ENCODE measurements at regions not wholly inside any gene's neighbourhood (a gene's known extent, or its start where the extent isn't known, plus 50 kb on each side); places are given as distances from the start of the nearest gene placed in this dataset.

GRCh38 chr10:110430340-110431273 lies 67.1 kb upstream of the DUSP5 start:
- intact Hi-C loops (cut with DNase I): no loop called here

GRCh38 chr10:110431659-110432058 lies 66.0 kb upstream of the DUSP5 start:
- Histone ChIP-seq H3K36me3 (no peaks in the 10 kb centered on the region), H3K4me3 (no peak overlapping the region), H3K27ac (no peak overlapping the region), H3K9me3 (peaks cover 0 to 7% (median 0%) of the 10 kb centered on the region in 11 donors), H3K27me3 (no peaks in the 10 kb centered on the region), H3K4me1 (peaks cover 0 to 8% (median 3%) of the 10 kb centered on the region in 9 donors)
- WGBS, 2 donors: 85 to 90% methylated on average over 7 of the region's 7 CpGs
- intact Hi-C loops (cut with DNase I): no loop called here
- TF ChIP-seq, protein P1, sequence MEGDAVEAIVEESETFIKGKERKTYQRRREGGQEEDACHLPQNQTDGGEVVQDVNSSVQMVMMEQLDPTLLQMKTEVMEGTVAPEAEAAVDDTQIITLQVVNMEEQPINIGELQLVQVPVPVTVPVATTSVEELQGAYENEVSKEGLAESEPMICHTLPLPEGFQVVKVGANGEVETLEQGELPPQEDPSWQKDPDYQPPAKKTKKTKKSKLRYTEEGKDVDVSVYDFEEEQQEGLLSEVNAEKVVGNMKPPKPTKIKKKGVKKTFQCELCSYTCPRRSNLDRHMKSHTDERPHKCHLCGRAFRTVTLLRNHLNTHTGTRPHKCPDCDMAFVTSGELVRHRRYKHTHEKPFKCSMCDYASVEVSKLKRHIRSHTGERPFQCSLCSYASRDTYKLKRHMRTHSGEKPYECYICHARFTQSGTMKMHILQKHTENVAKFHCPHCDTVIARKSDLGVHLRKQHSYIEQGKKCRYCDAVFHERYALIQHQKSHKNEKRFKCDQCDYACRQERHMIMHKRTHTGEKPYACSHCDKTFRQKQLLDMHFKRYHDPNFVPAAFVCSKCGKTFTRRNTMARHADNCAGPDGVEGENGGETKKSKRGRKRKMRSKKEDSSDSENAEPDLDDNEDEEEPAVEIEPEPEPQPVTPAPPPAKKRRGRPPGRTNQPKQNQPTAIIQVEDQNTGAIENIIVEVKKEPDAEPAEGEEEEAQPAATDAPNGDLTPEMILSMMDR (IDR thresholded peaks at IDR 0.05): no peak
- no peak for ATAC-seq
- no peak for DNase-seq

More at GRCh38 chr10:110430340-110431273, 67.1 kb upstream of the DUSP5 start:
- TF ChIP-seq, protein P1 (IDR thresholded peaks at IDR 0.05): no peak
- Histone ChIP-seq H3K36me3 (no peaks in the 10 kb centered on the region), H3K27me3 (no peaks in the 10 kb centered on the region), H3K4me1 (peaks cover 0 to 18% (median 10%) of the 10 kb centered on the region in 9 donors), H3K9me3 (peaks cover 0 to 7% (median 0%) of the 10 kb centered on the region in 11 donors), H3K4me3 (no peak overlapping the region), H3K27ac (no peak overlapping the region)
- no peak for DNase-seq
- 87 to 93% methylated on average over 13 of the region's 13 CpGs for WGBS, 2 donors
- ATAC-seq: no peak

DNA sequence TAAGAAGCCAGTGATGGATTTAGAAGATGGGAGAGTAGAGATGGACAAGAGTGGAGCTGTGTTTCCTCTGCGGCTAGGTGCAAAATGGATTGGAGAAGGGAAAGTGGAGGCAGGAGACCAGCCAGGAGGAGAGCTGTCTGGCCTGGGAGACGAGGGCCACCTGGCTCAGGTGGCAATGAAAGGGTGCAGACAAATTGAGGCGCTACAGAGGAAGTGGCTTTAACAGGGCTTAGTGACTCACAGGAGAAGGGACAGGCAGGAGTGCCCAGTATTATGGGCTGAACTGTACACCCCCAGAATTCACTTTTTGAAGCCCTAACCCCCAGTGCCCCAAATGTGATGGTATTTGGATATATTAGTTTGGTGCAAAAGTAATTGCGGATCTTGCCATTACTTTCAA lies 65.6 kb upstream of the DUSP5 start:
- DNase-seq (no peak), ATAC-seq (no peak)
- H3K4me3 ChIP-seq: no peak overlapping the region
- H3K27ac ChIP-seq: no peak overlapping the region
- WGBS, 2 donors: 85 to 87% methylated on average over 4 of the region's 4 CpGs
- TF ChIP-seq, protein P1 (IDR thresholded peaks at IDR 0.05): no peak
- H3K36me3 ChIP-seq: no peaks in the 10 kb centered on the region
- peaks cover 0 to 3% (median 2%) of the 10 kb centered on the region in 9 donors for H3K4me1 ChIP-seq
- H3K9me3 ChIP-seq: peaks cover 0 to 7% (median 0%) of the 10 kb centered on the region in 11 donors
- no peaks in the 10 kb centered on the region for H3K27me3 ChIP-seq
- intact Hi-C loops (cut with DNase I): no loop called here

- no peak for DNase-seq
- intact Hi-C loops (cut with DNase I): no loop called here
Observed at GRCh38 chr10:110432814-110433565, 64.7 kb upstream of the DUSP5 start.

More at GRCh38 chr10:110432814-110433565, 64.7 kb upstream of the DUSP5 start:
- H3K9me3 ChIP-seq: peaks cover 0 to 7% (median 0%) of the 10 kb centered on the region in 11 donors
- ATAC-seq: no peak
- no peaks in the 10 kb centered on the region for H3K4me1 ChIP-seq
- no peak overlapping the region for H3K4me3 ChIP-seq
- no peaks in the 10 kb centered on the region for H3K36me3 ChIP-seq
- H3K27ac ChIP-seq: no peak overlapping the region
- 99% methylated on average over 4 of the region's 4 CpGs for WGBS, 2 donors
- no peaks in the 10 kb centered on the region for H3K27me3 ChIP-seq
- TF ChIP-seq, protein P1 (IDR thresholded peaks at IDR 0.05): no peak

Measured in heart right ventricle (tissue), 16 donors.